Gastrocnemius medialis (tissue), 4 donors: ENCODE measurements at regions not wholly inside any gene's neighbourhood (a gene's known extent, or its start where the extent isn't known, plus 50 kb on each side); places are given as distances from the start of the nearest gene placed in this dataset.

ENCODE experiments used
- POLR2A ChIP-seq, 2 donors: fragments of 450-650 bp; IDR thresholded peaks; one replicate each; pipeline ENCODE4 v1.6.1; 2017; ENCODE audit warnings: antibody characterized with exemption in 2 of 2, mild to moderate bottlenecking in 2 of 2, moderate library complexity in 2 of 2
- TF ChIP-seq, protein P1 (sequence below), 5 experiments: fragments of 450-650 bp in 3 of 5; fragments of 200-600 bp in 2 of 5; sonication (generic) in 2 of 5; IDR thresholded peaks in 4 of 5; conservative IDR thresholded peaks in 1 of 5; 1 replicate in 4 of 5; 2 replicates in 1 of 5; pipeline ENCODE4 v1.5.1; 2016 to 2019; ENCODE audit warnings: antibody characterized with exemption in 5 of 5, mild to moderate bottlenecking in 3 of 5, moderate library complexity in 3 of 5

DNA sequence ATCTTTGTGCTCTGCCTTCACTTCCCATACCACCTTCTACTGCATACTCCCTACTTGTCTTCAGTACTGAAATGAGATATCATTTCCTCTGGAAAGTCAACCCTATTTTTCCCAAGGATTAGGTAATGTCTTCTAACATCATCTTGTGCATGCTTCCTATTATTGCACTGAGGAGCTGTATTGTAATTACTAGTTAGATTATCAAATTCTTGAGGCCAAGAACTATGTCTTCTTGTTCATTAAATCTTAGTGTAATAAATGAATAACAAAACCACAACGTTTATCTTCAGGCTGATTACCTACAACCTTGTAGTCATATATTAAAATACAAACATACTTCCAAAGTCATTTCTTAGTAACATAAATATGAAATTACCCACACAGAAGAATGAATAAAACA lies 87.9 kb upstream of the POU5F2 start:
- TF ChIP-seq POLR2A (IDR thresholded peaks at IDR 0.05) = no peak
- TF ChIP-seq, protein P1, sequence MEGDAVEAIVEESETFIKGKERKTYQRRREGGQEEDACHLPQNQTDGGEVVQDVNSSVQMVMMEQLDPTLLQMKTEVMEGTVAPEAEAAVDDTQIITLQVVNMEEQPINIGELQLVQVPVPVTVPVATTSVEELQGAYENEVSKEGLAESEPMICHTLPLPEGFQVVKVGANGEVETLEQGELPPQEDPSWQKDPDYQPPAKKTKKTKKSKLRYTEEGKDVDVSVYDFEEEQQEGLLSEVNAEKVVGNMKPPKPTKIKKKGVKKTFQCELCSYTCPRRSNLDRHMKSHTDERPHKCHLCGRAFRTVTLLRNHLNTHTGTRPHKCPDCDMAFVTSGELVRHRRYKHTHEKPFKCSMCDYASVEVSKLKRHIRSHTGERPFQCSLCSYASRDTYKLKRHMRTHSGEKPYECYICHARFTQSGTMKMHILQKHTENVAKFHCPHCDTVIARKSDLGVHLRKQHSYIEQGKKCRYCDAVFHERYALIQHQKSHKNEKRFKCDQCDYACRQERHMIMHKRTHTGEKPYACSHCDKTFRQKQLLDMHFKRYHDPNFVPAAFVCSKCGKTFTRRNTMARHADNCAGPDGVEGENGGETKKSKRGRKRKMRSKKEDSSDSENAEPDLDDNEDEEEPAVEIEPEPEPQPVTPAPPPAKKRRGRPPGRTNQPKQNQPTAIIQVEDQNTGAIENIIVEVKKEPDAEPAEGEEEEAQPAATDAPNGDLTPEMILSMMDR (IDR thresholded peaks at IDR 0.05 in 4 of 5, conservative IDR thresholded peaks at IDR 0.05 in 1 of 5) = no peak
